Fibroblast of pulmonary artery (primary cell): ENCODE measurements at regions not wholly inside any gene's neighbourhood (a gene's known extent, or its start where the extent isn't known, plus 50 kb on each side); places are given as distances from the start of the nearest gene placed in this dataset.
"Not testable (repeated sequence)": the region's sequence is repeated elsewhere in the genome, so short reads cannot be mapped to it uniquely, and the experiment has no call there.

Experiments
- DNase-seq: peaks from one replicate; pipeline ENCODE4 v3.0.0-alpha.2; 2010; ENCODE audit warnings: low read depth
- H3K4me3 ChIP-seq: replicated peaks from 2 replicates; pipeline ENCODE4 v1.5.1; 2011; ENCODE audit warnings: low read depth, mild to moderate bottlenecking, control low read depth, low read length, moderate library complexity
- TF ChIP-seq, protein P1 (sequence below): IDR thresholded peaks from 2 replicates; pipeline ENCODE4 v1.5.1; 2011; ENCODE audit warnings: mild to moderate bottlenecking, control low read depth, low read length, inconsistent platforms; ENCODE audit errors: missing control alignments

DNA sequence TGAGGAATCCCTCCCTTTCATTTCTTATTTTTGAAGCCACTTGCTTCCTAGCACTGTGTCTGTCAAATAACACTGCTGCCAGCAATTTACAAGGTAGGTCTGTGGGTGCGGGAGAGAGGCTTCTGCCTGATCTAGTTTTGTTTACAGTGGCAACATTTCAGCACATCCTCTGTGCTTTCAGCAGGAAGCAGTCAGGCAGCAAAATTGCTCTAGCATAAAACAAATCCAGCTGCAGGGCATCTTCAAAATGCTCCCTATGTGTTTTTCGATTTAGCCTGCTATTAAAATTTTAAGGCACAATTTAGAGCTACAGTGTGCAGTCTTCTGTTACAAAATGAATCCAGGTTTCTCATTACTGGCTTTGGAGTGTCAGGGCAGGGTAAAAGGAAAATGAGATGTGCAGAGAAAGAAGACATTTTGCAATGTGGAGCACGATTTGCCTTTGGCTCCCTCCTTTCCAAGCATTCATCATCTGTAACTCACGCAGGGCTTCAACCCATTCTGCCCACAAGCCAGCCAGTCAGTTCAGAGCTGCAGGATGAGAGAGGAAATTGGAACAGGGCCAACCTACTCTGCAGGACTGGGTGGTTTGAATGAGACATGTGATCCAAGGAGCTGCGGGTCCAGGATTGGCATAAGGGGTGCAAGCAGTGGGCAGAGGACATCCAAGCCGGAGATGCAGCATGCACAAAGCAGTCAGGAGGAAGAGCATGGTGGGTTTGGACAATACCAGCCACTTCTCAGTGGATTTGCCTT is 143.4 kb upstream of the APC start:
- TF ChIP-seq, protein P1, sequence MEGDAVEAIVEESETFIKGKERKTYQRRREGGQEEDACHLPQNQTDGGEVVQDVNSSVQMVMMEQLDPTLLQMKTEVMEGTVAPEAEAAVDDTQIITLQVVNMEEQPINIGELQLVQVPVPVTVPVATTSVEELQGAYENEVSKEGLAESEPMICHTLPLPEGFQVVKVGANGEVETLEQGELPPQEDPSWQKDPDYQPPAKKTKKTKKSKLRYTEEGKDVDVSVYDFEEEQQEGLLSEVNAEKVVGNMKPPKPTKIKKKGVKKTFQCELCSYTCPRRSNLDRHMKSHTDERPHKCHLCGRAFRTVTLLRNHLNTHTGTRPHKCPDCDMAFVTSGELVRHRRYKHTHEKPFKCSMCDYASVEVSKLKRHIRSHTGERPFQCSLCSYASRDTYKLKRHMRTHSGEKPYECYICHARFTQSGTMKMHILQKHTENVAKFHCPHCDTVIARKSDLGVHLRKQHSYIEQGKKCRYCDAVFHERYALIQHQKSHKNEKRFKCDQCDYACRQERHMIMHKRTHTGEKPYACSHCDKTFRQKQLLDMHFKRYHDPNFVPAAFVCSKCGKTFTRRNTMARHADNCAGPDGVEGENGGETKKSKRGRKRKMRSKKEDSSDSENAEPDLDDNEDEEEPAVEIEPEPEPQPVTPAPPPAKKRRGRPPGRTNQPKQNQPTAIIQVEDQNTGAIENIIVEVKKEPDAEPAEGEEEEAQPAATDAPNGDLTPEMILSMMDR: no peak
- H3K4me3 ChIP-seq: no peak overlapping the region
- peak; percentile 18 for DNase-seq

DNA sequence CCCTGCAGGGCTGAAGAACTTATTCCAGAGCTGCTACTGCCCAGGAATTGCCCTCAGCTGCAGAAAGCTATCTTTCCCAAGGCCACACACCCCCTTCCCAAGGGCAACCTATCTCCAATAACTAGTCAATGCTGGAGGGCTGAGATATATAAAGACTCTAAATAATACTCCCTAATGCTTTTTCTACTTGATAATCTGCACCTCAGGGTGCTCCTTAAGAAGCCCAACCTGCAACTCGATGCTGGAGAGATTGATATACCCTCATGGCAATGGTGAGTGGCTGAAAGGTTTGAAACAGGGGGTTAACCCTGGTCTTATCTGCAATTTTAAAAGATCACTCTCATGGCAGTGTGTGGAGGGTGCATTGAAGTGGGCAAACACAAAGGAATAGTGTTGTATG is 142.7 kb upstream of the APC start:
- H3K4me3 ChIP-seq: no peak overlapping the region
- TF ChIP-seq, protein P1: no peak
- no peak for DNase-seq

DNA sequence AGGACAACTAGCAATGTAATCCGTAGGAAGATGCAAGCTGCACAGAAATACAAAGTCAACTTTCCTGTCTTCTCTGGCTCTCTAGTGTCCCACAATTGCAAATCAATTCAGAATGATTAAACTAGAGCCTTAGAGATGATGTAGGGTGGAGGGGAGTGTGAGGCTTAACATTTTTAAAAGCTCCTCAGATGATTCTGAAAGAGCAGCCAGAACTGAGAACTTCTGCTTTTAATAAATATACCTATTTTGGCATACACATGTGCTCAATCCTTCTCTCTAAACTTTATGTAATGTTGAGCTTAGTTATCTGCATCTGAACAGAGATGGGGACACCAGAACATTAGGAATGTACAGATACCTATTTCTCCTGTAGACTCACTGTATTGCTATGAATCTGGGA is 139.9 kb upstream of the APC start:
- H3K4me3 ChIP-seq: no peak overlapping the region
- DNase-seq: no peak
- TF ChIP-seq, protein P1: no peak

DNA sequence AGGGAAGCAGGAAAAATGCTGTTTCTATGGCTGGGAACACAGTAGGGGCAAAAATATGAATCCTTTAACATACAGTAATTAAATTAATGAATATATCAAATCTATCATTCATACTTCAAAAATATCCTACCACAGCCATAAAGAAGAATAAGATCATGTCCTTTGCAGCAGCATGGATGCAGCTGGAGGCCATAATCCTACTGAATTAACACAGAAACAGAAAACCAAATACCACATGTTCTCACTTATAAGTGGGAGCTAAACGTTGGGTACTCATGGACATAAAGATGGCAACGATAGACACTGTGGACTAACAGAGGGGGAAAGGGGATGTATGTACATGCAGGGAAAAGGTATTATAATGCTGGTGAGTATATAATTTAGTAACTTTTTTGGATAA is 137.2 kb upstream of the APC start:
- not testable (repeated sequence) for H3K4me3 ChIP-seq, DNase-seq

DNA sequence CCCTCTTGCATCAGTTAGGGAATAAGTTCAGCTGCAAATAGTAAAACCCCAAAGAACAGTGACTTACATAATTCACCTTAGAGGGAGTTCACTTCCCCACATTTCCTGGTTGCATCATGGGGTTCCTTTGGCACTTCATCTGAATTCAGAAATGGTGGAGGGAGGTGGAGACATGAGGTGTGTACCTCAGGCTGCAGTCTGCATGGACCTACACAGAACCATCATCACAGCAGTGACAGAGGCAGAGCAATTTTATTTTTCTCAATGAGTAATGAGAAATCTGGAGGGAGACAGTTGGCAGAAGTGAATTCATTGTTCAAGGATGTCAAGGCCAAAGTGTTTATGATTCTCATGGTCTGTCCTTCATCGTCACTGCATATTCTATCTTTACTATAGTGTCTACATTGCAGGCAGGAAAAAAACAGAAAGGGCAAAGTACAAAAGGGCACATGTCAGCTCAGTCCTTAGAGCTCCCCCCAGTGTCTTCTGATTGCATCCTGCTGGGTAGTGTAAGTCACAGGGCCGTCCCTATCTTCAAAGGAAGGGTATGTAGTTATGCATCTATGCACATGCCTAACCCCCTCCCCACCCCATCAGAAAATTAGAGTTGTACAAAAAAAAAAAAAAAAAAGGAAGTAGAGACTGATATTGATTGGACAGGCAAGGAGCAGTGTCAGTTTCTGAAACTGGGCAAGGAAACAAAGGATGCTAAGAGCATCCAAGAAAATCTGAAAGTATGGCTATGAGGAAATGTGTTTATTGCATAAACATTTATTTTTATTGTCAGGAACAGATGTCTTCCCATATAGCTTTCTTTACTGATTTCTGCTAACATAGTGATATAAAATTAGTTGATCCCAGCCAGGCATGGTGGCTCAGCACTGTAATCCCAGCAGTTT is 132.7 kb upstream of the APC start:
- DNase-seq: peak; percentile 2
- TF ChIP-seq, protein P1: peak; percentile 15
- H3K4me3 ChIP-seq: no peak overlapping the region

DNA sequence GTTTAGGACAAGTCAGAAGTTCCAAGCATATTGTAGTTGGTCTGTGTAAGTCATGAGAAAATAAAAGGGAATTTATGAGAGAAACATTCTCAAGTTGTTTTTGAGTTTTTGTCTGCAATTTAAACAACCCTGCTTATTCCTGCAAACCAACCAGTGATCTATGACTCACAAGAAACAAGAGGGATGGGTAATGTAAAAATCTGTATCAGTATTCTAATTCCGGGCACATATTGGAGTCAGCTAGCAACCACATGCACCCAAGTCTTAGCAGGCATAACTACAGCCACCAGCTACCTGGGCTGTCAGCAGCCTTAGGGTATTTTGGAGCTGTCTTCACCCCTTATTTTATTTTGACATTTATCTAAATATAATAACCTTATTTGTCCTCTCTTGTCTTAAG is 128.7 kb upstream of the APC start:
- TF ChIP-seq, protein P1: no peak
- DNase-seq: no peak
- H3K4me3 ChIP-seq: no peak overlapping the region

DNA sequence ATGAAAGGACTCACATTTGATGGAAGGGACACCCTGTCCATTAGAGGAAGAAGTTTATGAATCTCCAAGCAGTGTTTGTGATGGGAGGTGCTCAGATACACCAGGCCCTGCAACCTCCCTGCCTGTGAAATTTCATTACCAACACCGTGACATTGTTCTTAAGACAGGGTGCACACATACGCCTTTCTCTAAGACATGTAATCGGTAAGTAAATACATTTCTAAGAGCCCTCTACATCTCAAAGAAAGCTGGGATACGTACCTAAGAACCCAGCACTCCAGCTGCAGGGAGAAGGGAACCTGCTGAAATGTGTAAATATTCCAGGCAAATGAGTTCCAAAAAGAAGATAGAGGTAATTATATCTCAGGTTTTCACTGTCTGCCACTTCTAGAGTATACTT is 125.0 kb upstream of the APC start:
- no peak for DNase-seq
- TF ChIP-seq, protein P1: no peak
- H3K4me3 ChIP-seq: no peak overlapping the region
